ENCODE measurements at regions not wholly inside any gene's neighbourhood (a gene's known extent, or its start where the extent isn't known, plus 50 kb on each side); places are given as distances from the start of the nearest gene placed in this dataset.
"Not testable (repeated sequence)": the region's sequence is repeated elsewhere in the genome, so short reads cannot be mapped to it uniquely, and the experiment has no call there.

DNA sequence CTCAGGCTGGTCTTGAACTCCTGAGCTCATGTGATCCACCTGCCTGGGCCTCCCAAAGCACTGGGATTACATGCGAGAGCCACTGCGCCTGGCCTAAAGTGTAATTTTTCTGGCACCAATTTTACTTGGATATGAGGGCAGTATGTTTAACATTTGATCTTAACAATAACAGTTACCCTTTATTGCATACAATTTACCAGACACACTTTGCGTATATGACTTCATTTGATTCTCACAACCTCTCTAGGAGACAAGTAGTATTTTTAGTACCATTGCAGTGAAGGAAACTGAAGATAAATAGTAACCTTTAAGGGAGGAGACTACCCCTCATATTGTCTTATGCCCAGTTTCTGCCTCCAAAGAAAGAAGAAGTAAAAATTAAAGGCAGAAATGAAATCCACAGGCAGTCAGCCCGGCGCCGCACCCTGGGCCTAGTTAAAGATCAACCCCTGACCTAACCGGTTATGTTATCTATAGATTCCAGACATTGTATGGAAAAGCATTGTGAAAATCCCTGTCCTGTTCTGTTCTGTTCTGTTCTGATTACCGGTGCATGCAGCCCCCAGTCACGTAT, 54.0 kb downstream of the CYP26A1 start:
- in situ Hi-C loops (cut with HindIII; ENCODE audit: low sequenced_read_pairs) = not testable (repeated sequence)

- in situ Hi-C loops (cut with HindIII; ENCODE audit: low sequenced_read_pairs) = no loop called here
These were observed 58.3 kb downstream of the CYP26A1 start for GRCh38 chr10:93131986-93132385.

DNA sequence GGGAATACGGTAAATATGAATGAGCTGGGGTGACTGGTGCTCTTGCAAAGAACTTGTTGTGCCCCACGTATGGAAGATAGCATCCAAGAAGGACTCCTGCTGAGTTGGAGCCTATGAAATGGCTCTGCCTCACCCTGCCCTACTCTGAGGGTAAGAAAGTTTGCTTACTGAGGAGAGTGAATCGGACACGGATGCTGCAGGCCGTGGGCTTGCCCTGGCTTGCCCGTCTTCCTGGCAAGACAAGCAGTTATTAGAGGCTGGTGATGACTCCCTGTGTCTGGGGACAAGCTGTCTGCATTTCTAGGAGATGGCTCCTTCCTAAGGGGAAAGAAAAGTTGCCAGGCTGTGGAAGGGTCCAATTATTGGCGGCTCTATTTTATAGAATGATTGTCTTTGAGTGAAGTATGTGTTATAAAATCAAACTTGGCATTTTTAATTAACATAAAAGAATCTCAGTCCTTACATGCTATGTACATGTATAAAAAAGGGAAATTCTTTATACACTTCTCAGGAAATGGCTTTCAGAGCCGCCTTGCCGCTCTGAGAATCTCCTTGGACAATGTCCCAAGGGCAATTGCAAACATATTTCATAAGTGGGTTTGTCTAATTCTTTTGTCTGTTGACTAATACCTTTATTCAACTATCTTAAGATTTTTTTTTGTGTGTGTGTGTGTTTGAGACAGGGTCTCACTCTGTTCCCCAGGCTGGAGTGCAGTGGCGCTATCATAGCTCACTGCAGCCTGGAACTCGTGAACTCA, 64.6 kb downstream of the CYP26A1 start:
- in situ Hi-C loops (cut with HindIII; ENCODE audit: low sequenced_read_pairs) = no loop called here

- in situ Hi-C loops (cut with HindIII; ENCODE audit: low sequenced_read_pairs) = no loop called here
These were observed 65.5 kb downstream of the CYP26A1 start for GRCh38 chr10:93139059-93139655.

- in situ Hi-C loops (cut with HindIII; ENCODE audit: low sequenced_read_pairs) = no loop called here
These were observed 68.8 kb downstream of the CYP26A1 start for GRCh38 chr10:93142534-93142933.

GRCh38 chr10:93143281-93143680, 69.6 kb downstream of the CYP26A1 start:
- in situ Hi-C loops (cut with HindIII; ENCODE audit: low sequenced_read_pairs) = no loop called here

- in situ Hi-C loops (cut with HindIII; ENCODE audit: low sequenced_read_pairs) = no loop called here
These were observed 72.6 kb downstream of the CYP26A1 start for GRCh38 chr10:93146336-93146735.

DNA sequence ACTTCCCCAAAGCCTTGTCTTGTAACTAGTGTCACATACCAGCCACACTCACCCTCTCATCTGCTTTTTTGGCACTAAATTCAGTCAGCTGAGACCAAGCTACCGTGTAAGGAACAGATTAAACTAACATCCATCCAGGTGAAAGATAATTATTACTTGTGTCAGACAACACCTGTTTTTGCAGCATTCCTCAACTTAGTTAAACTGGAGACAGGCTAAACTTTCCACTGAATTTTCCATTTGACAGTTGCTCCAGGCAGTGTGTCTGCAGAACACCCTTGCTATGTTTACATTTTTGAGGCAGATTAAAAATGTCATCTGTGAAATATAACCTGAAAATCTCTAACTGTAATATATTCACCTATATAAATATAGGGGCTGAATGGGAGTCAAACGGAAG, 73.6 kb downstream of the CYP26A1 start:
- in situ Hi-C loops (cut with HindIII; ENCODE audit: low sequenced_read_pairs) = no loop called here

GRCh38 chr10:93148476-93148875, 74.8 kb downstream of the CYP26A1 start:
- in situ Hi-C loops (cut with HindIII; ENCODE audit: low sequenced_read_pairs) = no loop called here

GRCh38 chr10:93149761-93150160, 76.1 kb downstream of the CYP26A1 start:
- in situ Hi-C loops (cut with HindIII; ENCODE audit: low sequenced_read_pairs) = no loop called here

DNA sequence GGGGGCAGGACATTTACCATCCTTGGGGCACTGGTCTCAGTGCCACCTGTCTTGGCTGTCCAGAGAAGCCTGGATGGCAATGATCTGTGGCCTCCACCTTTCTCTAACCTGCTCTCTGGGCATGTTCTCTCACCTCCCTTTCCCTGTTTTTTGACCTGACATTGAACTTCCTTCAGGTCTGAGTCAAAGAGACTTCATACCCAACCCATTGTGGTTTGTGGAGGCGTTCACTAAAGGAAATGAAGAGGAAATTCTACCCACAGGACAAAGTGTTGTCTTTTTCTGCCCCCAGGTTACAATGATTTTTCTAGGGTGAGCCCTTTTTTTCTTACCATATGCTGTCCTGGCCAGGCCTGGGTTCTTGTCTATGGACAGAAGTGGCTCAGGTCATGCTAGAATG, 76.6 kb downstream of the CYP26A1 start:
- in situ Hi-C loops (cut with HindIII; ENCODE audit: low sequenced_read_pairs) = no loop called here

GRCh38 chr10:93150990-93151547, 77.4 kb downstream of the CYP26A1 start:
- in situ Hi-C loops (cut with HindIII; ENCODE audit: low sequenced_read_pairs) = no loop called here

DNA sequence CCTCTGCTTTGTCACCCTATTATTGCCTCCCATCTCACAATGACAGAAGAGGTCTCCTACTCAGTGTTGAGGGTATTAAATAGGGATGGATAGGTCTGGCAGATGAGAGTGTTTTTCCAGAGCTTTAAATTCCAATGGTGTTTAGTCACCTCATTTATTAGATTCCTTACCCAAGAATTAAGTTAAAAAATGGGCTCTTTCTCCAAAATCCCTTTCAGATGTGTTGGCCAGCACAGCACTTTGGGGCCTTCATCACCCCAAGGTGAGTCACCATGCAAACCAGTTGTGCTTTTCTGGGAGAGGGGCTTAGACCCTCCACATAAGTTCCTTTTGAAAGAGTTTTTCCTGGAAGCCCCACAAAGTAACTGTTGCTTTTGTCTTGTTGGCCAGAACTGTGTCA, 78.4 kb downstream of the CYP26A1 start:
- in situ Hi-C loops (cut with HindIII; ENCODE audit: low sequenced_read_pairs) = no loop called here

GRCh38 chr10:93154531-93154930, 80.8 kb downstream of the CYP26A1 start:
- in situ Hi-C loops (cut with HindIII; ENCODE audit: low sequenced_read_pairs) = no loop called here

DNA sequence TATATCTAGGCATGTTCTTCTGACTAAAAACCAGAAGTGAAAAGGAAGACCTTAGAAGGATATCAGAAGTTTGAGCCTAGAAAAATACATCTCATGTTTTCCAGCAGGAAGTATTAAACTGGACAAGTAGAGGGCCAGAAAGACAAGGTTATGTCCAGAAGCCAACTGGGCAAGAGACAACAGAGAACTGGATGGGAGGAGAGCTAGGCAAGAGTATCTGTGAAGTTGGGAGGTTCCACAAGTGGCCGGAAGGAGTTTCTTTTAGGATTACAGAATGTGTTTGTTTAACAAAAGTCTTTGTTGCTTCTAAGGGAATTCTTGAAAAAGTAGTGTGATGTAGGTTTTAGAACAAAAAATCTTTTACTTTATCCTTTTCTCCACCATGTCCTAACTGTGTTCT, 86.4 kb downstream of the CYP26A1 start:
- in situ Hi-C loops (cut with HindIII; ENCODE audit: low sequenced_read_pairs) = no loop called here

DNA sequence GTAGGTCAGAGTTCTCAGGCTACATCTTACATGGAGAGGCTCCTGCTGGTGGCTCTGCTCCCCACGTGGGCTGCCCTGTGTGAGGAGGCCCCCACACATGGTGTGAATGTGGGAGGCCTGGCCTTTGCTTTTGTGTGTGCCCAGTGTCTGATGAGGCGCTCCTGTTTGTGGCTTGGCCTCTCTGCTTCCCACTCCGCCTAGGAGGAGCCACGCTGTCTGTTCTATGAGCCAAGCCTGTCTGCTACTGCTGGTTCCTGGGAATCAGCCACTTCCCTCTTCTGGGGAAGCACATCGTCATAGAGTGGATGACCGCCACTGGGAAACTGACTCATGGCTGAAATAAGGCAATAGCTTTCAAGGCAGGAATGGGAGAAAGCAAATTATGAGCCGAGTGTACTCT, 87.1 kb downstream of the CYP26A1 start:
- in situ Hi-C loops (cut with HindIII; ENCODE audit: low sequenced_read_pairs) = no loop called here

GRCh38 chr10:93165367-93165766, 91.7 kb downstream of the CYP26A1 start:
- in situ Hi-C loops (cut with HindIII; ENCODE audit: low sequenced_read_pairs) = no loop called here

GRCh38 chr10:93166134-93166533, 92.4 kb downstream of the CYP26A1 start:
- in situ Hi-C loops (cut with HindIII; ENCODE audit: low sequenced_read_pairs) = no loop called here

DNA sequence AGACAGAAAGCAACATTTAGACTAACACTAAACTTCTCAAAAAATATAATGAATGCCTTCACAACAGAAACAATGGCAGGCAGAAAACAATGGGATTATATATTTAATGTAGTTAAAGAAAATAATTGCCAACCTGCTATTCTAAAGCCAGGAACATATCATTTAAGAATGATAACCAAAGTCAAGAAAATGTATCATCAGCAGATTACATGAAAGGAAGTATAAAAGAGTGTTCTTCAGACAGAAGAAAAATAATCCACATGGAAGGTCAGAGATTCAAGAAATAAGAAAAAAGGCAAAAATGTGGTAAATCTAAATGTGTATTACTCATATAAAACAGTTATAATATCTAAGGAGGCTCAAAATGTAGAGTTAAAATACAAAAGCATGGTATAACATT, 98.1 kb downstream of the CYP26A1 start:
- in situ Hi-C loops (cut with HindIII; ENCODE audit: low sequenced_read_pairs) = loop anchor here (10.0 kb wide), 1 partner anchor 67 kb away; no protein-coding TSS in a partner anchor

DNA sequence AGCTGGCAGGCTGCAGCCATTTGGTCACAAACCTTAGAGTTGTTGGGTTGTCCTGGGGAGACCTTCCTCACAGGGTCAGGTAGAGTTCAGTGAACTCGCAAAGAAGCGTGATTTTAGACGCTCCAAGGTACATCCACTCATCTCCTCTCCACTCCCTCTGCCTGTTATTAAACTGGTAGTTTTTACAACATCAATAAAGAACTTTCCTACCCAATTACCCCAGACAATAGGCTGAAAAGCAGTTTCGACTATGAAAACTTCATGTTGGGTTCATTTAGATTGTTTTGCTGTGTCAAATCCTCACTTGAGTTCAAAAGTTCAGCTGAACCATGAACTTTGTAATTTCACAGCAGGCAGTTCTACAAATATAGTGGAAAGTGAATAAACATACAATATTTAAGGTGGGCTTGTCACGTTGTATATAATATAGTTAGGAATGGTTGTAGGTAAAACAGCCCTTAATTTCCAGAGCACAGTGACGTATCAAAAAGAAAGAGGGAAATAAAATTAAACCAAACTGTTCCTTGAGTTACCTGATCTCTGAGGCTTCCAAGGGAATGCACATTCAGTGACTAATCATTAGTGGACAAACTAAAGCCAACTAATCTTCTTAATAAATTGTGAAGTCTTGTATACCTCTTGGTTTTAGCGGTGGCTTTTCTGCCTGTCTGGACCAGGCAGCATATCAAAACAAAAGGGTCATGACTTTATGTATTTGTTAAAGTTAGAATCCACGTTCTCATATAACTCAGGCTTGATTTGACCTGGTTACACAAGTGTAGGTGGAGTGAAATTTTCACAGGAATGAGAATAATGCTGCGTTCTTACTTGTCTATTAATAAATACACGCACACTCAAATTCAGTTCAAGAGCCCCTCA, 100.5 kb downstream of the CYP26A1 start:
- in situ Hi-C loops (cut with HindIII; ENCODE audit: low sequenced_read_pairs) = loop anchor here (10.0 kb wide), 1 partner anchor 69 kb away; no protein-coding TSS in a partner anchor

DNA sequence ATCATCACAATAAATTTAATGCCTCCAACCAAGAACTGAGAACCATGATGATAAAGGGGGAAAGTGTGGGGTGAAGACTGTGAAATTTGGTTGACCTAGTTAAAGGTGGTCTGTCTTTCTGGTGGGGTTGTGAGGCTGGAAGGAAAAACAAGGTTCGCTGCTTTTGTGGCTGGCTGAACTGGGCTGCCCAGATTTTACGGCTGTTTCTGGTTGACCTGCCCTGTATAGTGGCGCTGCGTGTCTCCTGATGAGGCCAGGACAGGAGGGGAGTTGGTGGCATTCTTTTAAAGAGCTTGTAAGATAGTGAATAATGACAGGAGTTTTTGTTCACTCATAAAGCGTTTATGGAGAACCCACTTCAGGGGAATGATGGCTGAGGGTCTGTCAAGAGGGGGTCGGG, 101.8 kb downstream of the CYP26A1 start:
- in situ Hi-C loops (cut with HindIII; ENCODE audit: low sequenced_read_pairs) = loop anchor here (10.0 kb wide), 1 partner anchor 71 kb away; no protein-coding TSS in a partner anchor

Data from DLD1 (cell line).